T-helper 2 cell treated with Interferon-gamma antibody and Interleukin-4, amounts not matched to agents 5 μg/mL and 100 μg/mL, for 36 hours (primary cell): ENCODE measurements at regions not wholly inside any gene's neighbourhood (a gene's known extent, or its start where the extent isn't known, plus 50 kb on each side); places are given as distances from the start of the nearest gene placed in this dataset.
A peak's percentile ranks its signal among the peaks of the same experiment; 100 is the strongest.

ENCODE experiments used
- DNase-seq: peaks from one replicate; pipeline ENCODE4 v3.0.0; 2021; ENCODE audit warnings: low spot score
- H3K27ac Mint-ChIP-seq: one replicate; pipeline ENCODE4 v1.8.0; 2021; ENCODE audit warnings: mild to moderate bottlenecking, mixed read lengths
- H3K27me3 Mint-ChIP-seq: one replicate; pipeline ENCODE4 v1.8.0; 2021; ENCODE audit warnings: low read depth, mixed read lengths
- H3K36me3 Mint-ChIP-seq: one replicate; pipeline ENCODE4 v1.8.0; 2021; ENCODE audit warnings: low read depth, mixed read lengths
- H3K4me1 Mint-ChIP-seq: one replicate; pipeline ENCODE4 v1.8.0; 2021; ENCODE audit warnings: low read depth, mixed read lengths
- H3K4me3 Mint-ChIP-seq: one replicate; pipeline ENCODE4 v1.8.0; 2022; ENCODE audit warnings: mild to moderate bottlenecking, moderate library complexity, mixed read lengths
- H3K9me3 Mint-ChIP-seq: one replicate; pipeline ENCODE4 v1.8.0; 2021; ENCODE audit warnings: mixed read lengths

GRCh38 chr4:151879705-151880445 is 119.1 kb upstream of the GATB start:
- Mint-ChIP-seq H3K27me3 (no peaks in the 10 kb centered on the region), H3K9me3 (no peaks in the 10 kb centered on the region), H3K4me1 (peaks cover 7% of the 10 kb centered on the region), H3K4me3 (no peak overlapping the region), H3K36me3 (no peaks in the 10 kb centered on the region), H3K27ac (no peak overlapping the region)
- no peak for DNase-seq

GRCh38 chr4:151876381-151876988 is 115.7 kb upstream of the GATB start:
- H3K27me3 Mint-ChIP-seq, result peaks cover 4% of the 10 kb centered on the region
- no peaks in the 10 kb centered on the region for H3K4me1 Mint-ChIP-seq
- H3K9me3 Mint-ChIP-seq, result no peaks in the 10 kb centered on the region
- H3K36me3 Mint-ChIP-seq, result no peaks in the 10 kb centered on the region
- no peak for DNase-seq
- no peak overlapping the region for H3K4me3 Mint-ChIP-seq
- no peak overlapping the region for H3K27ac Mint-ChIP-seq

- H3K9me3 Mint-ChIP-seq, result no peaks in the 10 kb centered on the region
- no peak for DNase-seq
- no peaks in the 10 kb centered on the region for H3K4me1 Mint-ChIP-seq
- H3K27me3 Mint-ChIP-seq, result peaks cover 4% of the 10 kb centered on the region
- no peak overlapping the region for H3K27ac Mint-ChIP-seq
- H3K4me3 Mint-ChIP-seq, result no peak overlapping the region
- H3K36me3 Mint-ChIP-seq, result no peaks in the 10 kb centered on the region
Measured at GRCh38 chr4:151874328-151874727, 113.5 kb upstream of the GATB start.

- Mint-ChIP-seq H3K9me3 (peaks cover 4% of the 10 kb centered on the region), H3K36me3 (no peaks in the 10 kb centered on the region), H3K27me3 (peaks cover 9% of the 10 kb centered on the region), H3K4me3 (no peak overlapping the region), H3K27ac (no peak overlapping the region), H3K4me1 (peaks cover 2% of the 10 kb centered on the region)
- DNase-seq, result no peak
Measured at GRCh38 chr4:151866592-151866918, 105.7 kb upstream of the GATB start.

GRCh38 chr4:151865744-151866591 is 105.2 kb upstream of the GATB start:
- no peak overlapping the region for H3K27ac Mint-ChIP-seq

GRCh38 chr4:151865312-151865711 is 104.5 kb upstream of the GATB start:
- H3K27ac Mint-ChIP-seq, result peak overlapping the region; percentile 0
- peaks cover 9% of the 10 kb centered on the region for H3K27me3 Mint-ChIP-seq
- peaks cover 4% of the 10 kb centered on the region for H3K9me3 Mint-ChIP-seq

More at GRCh38 chr4:151865744-151866591, 105.2 kb upstream of the GATB start:
- no peak for DNase-seq
- Mint-ChIP-seq H3K27me3 (peaks cover 9% of the 10 kb centered on the region), H3K36me3 (no peaks in the 10 kb centered on the region), H3K4me1 (peaks cover 2% of the 10 kb centered on the region), H3K4me3 (no peak overlapping the region), H3K9me3 (peaks cover 4% of the 10 kb centered on the region)

GRCh38 chr4:151864068-151864467 is 103.3 kb upstream of the GATB start:
- H3K4me3 Mint-ChIP-seq, result no peak overlapping the region
- H3K36me3 Mint-ChIP-seq, result no peaks in the 10 kb centered on the region
- no peak for DNase-seq
- peaks cover 4% of the 10 kb centered on the region for H3K9me3 Mint-ChIP-seq
- H3K27me3 Mint-ChIP-seq, result peaks cover 9% of the 10 kb centered on the region
- no peak overlapping the region for H3K27ac Mint-ChIP-seq
- H3K4me1 Mint-ChIP-seq, result peaks cover 2% of the 10 kb centered on the region

More at GRCh38 chr4:151865312-151865711, 104.5 kb upstream of the GATB start:
- Mint-ChIP-seq H3K4me1 (peaks cover 2% of the 10 kb centered on the region), H3K36me3 (no peaks in the 10 kb centered on the region), H3K4me3 (no peak overlapping the region)
- no peak for DNase-seq

DNA sequence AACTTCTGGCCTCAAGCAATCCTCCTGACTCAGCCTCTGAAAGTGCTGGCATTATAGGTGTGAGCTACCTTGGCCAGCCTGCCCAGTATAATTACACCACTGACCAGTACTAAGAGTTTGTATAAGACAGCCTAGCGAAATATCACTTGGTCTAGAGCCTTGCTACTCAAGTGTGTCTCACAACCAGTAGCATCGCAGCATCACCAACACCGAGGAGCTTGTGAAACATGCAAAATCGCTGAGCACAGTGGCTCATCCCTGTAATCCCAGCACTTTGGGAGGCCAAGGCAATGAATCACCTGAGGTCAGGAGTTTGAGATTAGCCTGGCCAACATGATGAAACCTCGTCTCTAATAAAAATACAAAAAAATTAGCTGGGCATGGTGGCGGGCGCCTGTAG is 102.0 kb upstream of the GATB start:
- no peak overlapping the region for H3K27ac Mint-ChIP-seq
- no peak for DNase-seq
- no peaks in the 10 kb centered on the region for H3K36me3 Mint-ChIP-seq

GRCh38 chr4:151860561-151861093 is 99.8 kb upstream of the GATB start:
- H3K36me3 Mint-ChIP-seq, result no peaks in the 10 kb centered on the region
- no peak overlapping the region for H3K4me3 Mint-ChIP-seq
- no peak overlapping the region for H3K27ac Mint-ChIP-seq
- peaks cover 14% of the 10 kb centered on the region for H3K27me3 Mint-ChIP-seq
- no peak for DNase-seq
- H3K4me1 Mint-ChIP-seq, result no peaks in the 10 kb centered on the region
- H3K9me3 Mint-ChIP-seq, result no peaks in the 10 kb centered on the region

More for the DNA sequence above, 102.0 kb upstream of the GATB start:
- H3K4me3 Mint-ChIP-seq, result no peak overlapping the region
- peaks cover 13% of the 10 kb centered on the region for H3K27me3 Mint-ChIP-seq
- peaks cover 2% of the 10 kb centered on the region for H3K4me1 Mint-ChIP-seq
- H3K9me3 Mint-ChIP-seq, result peaks cover 2% of the 10 kb centered on the region

DNA sequence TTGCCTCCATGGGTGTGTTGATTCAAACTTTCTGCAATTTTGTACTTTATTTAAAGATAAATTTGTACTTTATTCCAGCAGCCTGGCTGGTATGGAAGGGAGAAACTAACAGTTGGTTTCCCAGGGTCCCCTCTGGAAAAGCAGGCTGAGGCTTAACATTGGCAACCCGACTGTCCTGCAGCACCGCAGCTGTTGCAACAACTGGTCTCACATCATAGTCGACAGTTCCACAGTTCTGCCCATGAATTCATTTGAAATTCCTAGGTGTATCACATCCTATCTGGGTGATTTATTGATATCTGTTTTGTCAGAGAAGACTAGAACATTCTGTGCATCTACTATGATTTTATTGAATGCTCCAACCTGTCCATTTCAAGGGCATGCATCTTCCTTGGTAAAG is 98.8 kb upstream of the GATB start:
- H3K4me1 Mint-ChIP-seq, result no peaks in the 10 kb centered on the region
- no peaks in the 10 kb centered on the region for H3K36me3 Mint-ChIP-seq
- no peaks in the 10 kb centered on the region for H3K9me3 Mint-ChIP-seq
- H3K27me3 Mint-ChIP-seq, result peaks cover 11% of the 10 kb centered on the region
- H3K27ac Mint-ChIP-seq, result no peak overlapping the region
- DNase-seq, result no peak
- no peak overlapping the region for H3K4me3 Mint-ChIP-seq

- no peak overlapping the region for H3K27ac Mint-ChIP-seq
- no peaks in the 10 kb centered on the region for H3K9me3 Mint-ChIP-seq
- no peaks in the 10 kb centered on the region for H3K4me1 Mint-ChIP-seq
- H3K36me3 Mint-ChIP-seq, result no peaks in the 10 kb centered on the region
- peaks cover 16% of the 10 kb centered on the region for H3K27me3 Mint-ChIP-seq
- H3K4me3 Mint-ChIP-seq, result no peak overlapping the region
- no peak for DNase-seq
Measured at GRCh38 chr4:151858356-151858755, 97.5 kb upstream of the GATB start.

DNA sequence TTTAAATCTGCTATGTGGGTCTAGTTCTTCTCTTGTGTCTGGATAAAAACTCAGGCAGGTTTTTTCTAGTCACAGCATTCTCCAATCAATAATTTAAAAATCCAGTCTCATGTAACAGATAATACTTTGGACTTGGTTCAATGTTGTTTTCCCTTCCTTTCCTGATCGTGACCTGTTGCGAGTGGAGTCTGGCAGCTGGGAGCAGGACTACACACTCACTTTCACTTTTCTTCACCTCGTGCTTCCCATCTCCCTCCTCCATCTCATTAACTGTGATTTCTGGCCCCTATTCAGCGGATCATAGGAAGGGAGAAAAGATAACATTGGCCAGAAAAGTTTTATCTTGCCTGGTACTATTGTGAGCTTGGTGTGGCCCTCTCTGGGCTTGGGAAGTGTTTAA is 96.6 kb upstream of the GATB start:
- Mint-ChIP-seq H3K27ac (no peak overlapping the region), H3K4me3 (no peak overlapping the region), H3K4me1 (no peaks in the 10 kb centered on the region), H3K36me3 (no peaks in the 10 kb centered on the region), H3K9me3 (no peaks in the 10 kb centered on the region), H3K27me3 (peaks cover 20% of the 10 kb centered on the region)
- no peak for DNase-seq

GRCh38 chr4:151855747-151856146 is 94.9 kb upstream of the GATB start:
- no peaks in the 10 kb centered on the region for H3K36me3 Mint-ChIP-seq
- no peaks in the 10 kb centered on the region for H3K9me3 Mint-ChIP-seq
- no peak overlapping the region for H3K27ac Mint-ChIP-seq
- H3K4me3 Mint-ChIP-seq, result no peak overlapping the region
- DNase-seq, result no peak
- no peaks in the 10 kb centered on the region for H3K4me1 Mint-ChIP-seq
- peaks cover 20% of the 10 kb centered on the region for H3K27me3 Mint-ChIP-seq

DNA sequence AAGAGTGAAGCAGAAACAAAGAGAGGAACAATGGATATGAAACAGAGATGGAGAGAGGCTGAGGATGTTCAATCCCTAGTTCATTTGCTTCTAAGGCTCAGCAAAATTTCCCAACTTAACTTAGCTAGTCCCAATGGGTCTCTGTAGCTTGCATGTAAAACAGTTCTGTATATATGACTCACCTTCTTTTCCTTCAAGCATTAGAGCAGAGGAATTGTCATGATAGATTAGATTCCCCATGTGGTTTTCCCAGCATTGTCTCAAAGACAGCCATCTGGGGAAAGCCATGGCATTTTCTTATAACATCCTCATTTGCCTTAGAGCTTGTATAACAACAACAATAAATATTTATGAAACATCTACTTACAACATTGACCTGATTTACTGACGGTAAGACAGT is 93.9 kb upstream of the GATB start:
- DNase-seq, result no peak
- Mint-ChIP-seq H3K36me3 (no peaks in the 10 kb centered on the region), H3K27me3 (peaks cover 20% of the 10 kb centered on the region), H3K27ac (no peak overlapping the region), H3K9me3 (no peaks in the 10 kb centered on the region), H3K4me1 (no peaks in the 10 kb centered on the region), H3K4me3 (no peak overlapping the region)
